ENCODE measurements at regions not wholly inside any gene's neighbourhood (a gene's known extent, or its start where the extent isn't known, plus 50 kb on each side); places are given as distances from the start of the nearest gene placed in this dataset.

DNA sequence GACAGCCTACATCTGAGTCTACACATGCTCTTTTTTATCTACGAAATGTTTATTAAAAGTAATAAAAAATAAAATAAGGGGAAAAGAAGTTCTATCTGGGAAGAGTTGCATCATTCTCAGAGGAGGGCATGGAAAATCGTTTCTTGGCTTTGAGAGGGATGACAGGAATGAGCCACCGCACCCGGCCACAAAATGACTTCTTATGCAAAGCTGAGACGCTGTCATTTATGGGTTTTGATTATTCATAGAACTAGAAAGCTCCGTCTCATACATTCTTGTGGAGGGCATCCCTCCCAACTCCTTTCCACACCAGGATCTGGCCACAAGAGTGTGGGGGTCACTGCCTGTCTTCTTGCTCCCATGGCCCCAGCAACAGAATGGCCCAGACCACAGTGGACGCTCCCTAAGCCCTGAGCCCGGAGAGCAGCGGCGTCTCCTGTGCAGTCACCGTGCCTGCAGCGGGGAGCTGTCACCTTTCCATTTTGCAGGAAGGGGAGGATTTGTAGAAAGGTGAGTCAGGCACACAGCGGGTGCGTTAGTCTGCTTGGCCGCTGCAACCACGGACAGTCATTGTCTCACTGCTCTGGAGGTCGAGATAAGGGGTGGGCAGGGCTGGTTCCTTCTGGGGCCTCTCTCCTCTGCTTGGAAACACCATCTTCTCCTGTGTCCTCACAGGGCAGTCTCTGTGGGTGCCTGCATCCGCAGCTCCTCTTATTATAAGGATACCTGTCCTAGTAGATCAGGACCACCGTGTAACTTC lies 1388.7 kb downstream of the BRD1 start:
- Histone ChIP-seq H3K27me3 (ENCODE audit: insufficient read depth, low read length, poor library complexity, severe bottlenecking) (no peaks in the 10 kb centered on the region), H3K4me3 (ENCODE audit: low read length) (no peak overlapping the region), H3K4me1 (ENCODE audit: insufficient read depth, low read length) (no peaks in the 10 kb centered on the region), H3K36me3 (ENCODE audit: insufficient read depth, low read length) (no peaks in the 10 kb centered on the region), H3K27ac (ENCODE audit: low read depth, low read length) (no peak overlapping the region), H3K9me3 (ENCODE audit: low read length) (no peaks in the 10 kb centered on the region)
- Mint-ChIP-seq H3K9me3 (no peaks in the 10 kb centered on the region), H3K27me3 (no peaks in the 10 kb centered on the region), H3K36me3 (no peaks in the 10 kb centered on the region), H3K27ac (no peak overlapping the region), H3K4me1 (no peaks in the 10 kb centered on the region), H3K4me3 (no peak overlapping the region)
- POLR2A ChIA-PET = no interaction called here
- CTCF ChIA-PET = no interaction called here
- DNase-seq = no peak

DNA sequence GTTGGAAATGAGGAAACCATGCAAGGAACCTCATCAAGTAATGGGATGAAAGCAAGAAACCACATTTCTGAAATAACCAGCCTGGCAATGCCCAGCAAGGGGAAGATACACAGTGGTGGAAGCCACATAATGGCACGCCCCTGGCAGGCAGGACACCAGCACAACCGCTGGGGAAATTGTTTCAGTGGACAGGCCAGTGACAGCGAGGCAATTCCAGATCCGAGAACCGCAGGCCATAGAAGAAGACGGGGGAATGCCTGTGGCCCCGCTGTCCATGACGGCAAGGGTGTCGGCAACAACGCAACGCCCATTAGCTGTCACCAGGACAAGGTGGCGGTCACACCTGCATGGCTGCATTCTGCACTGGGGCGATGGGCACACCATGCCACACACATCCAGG lies 1389.6 kb downstream of the BRD1 start:
- no peaks in the 10 kb centered on the region for H3K9me3 Mint-ChIP-seq
- no peak overlapping the region for H3K4me3 ChIP-seq (ENCODE audit: low read length)
- no peaks in the 10 kb centered on the region for H3K36me3 ChIP-seq (ENCODE audit: insufficient read depth, low read length)
- H3K4me1 Mint-ChIP-seq = no peaks in the 10 kb centered on the region
- H3K9me3 ChIP-seq (ENCODE audit: low read length) = no peaks in the 10 kb centered on the region
- H3K27ac Mint-ChIP-seq = no peak overlapping the region
- POLR2A ChIA-PET = no interaction called here
- H3K4me3 Mint-ChIP-seq = no peak overlapping the region
- CTCF ChIA-PET = no interaction called here
- H3K4me1 ChIP-seq (ENCODE audit: insufficient read depth, low read length) = no peaks in the 10 kb centered on the region
- H3K27ac ChIP-seq (ENCODE audit: low read depth, low read length) = no peak overlapping the region
- DNase-seq = peak in 1 of 5 donors; percentile 31
- H3K36me3 Mint-ChIP-seq = no peaks in the 10 kb centered on the region
- no peaks in the 10 kb centered on the region for H3K27me3 ChIP-seq (ENCODE audit: insufficient read depth, low read length, poor library complexity, severe bottlenecking)
- H3K27me3 Mint-ChIP-seq = no peaks in the 10 kb centered on the region

DNA sequence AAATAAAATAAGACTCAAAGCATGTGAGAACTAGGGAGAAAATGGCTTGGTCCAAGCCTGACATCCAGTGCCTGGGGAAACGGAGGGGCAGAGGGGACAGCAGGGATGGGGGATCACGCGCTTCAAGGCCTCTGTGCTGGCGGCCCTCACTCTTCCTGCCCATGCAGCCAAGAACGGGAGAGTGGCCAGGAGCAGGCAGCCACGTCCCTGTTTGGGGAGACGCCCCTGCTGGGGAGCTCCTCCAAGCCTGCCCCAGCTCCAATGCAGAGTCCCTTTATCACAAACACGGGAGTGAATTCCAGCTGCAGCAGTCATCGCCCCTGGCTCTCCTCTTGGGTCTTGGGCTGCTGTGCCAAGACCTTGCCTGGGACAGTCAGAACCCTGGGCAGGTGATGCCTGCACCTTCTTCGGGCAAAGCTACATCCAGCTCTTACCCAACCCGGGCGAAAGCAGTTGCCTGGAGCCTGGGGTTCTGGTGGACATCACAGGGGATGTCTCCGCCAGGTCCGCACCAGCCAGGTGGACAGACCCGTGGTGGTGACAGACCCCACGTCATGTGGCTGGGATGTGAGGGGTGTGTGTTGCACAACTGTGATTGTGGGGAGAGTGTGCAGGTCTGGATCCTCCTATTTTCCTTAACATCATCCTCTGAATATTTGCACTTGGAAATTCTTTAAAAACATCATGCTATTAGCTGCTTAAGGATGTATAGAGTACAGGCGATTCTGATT lies 1391.3 kb downstream of the BRD1 start:
- Mint-ChIP-seq H3K9me3 (no peaks in the 10 kb centered on the region), H3K4me3 (no peak overlapping the region), H3K27me3 (no peaks in the 10 kb centered on the region), H3K4me1 (no peaks in the 10 kb centered on the region), H3K27ac (no peak overlapping the region), H3K36me3 (no peaks in the 10 kb centered on the region)
- Histone ChIP-seq H3K4me3 (ENCODE audit: low read length) (no peak overlapping the region), H3K36me3 (ENCODE audit: insufficient read depth, low read length) (no peaks in the 10 kb centered on the region), H3K27ac (ENCODE audit: low read depth, low read length) (no peak overlapping the region), H3K27me3 (ENCODE audit: insufficient read depth, low read length, poor library complexity, severe bottlenecking) (no peaks in the 10 kb centered on the region), H3K9me3 (ENCODE audit: low read length) (no peaks in the 10 kb centered on the region), H3K4me1 (ENCODE audit: insufficient read depth, low read length) (no peaks in the 10 kb centered on the region)
- CTCF ChIA-PET = no interaction called here
- POLR2A ChIA-PET = no interaction called here
- DNase-seq = peak in 1 of 5 donors; percentile 28

DNA sequence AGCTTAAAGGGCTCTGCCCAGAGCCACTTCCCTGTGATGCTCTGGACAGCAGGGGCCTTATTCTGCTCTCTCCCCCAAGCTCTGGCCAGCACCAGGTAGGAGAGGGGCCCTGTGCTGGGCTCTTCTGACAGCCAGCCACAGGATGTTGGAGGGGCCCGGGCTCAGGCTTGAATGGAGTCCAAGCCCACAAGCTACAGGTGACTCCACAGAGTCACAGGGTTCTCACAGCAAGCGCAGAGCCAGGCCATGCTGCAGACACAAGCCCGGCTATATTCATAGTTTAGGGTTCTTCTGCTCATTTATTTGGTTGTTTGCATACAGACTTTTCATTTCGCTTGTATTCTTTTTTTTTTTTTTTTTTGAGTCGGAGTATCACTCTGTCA lies 1392.8 kb downstream of the BRD1 start:
- DNase-seq = no peak
- Histone ChIP-seq H3K36me3 (ENCODE audit: insufficient read depth, low read length) (no peaks in the 10 kb centered on the region), H3K27me3 (ENCODE audit: insufficient read depth, low read length, poor library complexity, severe bottlenecking) (no peaks in the 10 kb centered on the region), H3K27ac (ENCODE audit: low read depth, low read length) (no peak overlapping the region), H3K9me3 (ENCODE audit: low read length) (no peaks in the 10 kb centered on the region), H3K4me3 (ENCODE audit: low read length) (no peak overlapping the region), H3K4me1 (ENCODE audit: insufficient read depth, low read length) (no peaks in the 10 kb centered on the region)
- H3K4me3 Mint-ChIP-seq = no peak overlapping the region
- POLR2A ChIA-PET = no interaction called here
- H3K4me1 Mint-ChIP-seq = no peaks in the 10 kb centered on the region
- no peaks in the 10 kb centered on the region for H3K9me3 Mint-ChIP-seq
- H3K27me3 Mint-ChIP-seq = peaks cover 0 to 6% of the 10 kb centered on the region in 2 donors
- H3K36me3 Mint-ChIP-seq = no peaks in the 10 kb centered on the region
- no peak overlapping the region for H3K27ac Mint-ChIP-seq
- CTCF ChIA-PET = no interaction called here

DNA sequence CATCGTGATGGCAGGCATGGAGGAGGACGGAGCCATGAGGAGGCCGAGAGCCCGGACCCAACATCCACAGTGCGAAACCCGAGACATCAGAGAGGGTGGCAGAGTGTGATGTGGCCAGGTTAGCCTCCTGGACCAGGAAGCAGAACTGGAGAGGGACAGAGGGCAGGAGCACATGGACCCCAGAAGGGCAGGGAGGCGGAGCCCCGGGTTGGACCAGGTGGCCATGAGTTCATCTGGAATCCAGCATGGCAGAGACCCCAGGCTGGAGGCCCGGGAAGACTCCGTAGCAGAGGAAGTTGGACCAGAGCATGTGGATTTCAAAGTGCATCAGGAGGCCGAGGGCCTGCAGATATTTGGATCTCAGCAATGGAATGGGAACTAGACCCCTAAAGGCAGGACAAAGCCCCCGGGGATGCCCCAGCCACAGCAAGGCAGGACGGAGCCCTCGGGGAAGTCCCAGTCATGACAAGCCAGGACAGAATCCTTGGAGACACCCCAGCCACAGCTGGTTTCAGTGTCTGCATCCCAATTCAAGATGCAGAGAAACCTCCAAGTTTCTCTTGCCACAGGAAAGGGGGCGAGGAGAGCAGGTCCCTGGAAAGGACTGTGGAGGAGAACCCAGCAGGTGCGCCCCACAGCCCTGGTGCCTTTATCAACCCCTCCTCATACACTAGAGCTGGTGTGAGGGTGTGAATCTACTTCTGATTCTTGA lies 1393.4 kb downstream of the BRD1 start:
- H3K27me3 Mint-ChIP-seq = peaks cover under 1 to 6% of the 10 kb centered on the region in 2 donors
- Histone ChIP-seq H3K4me3 (ENCODE audit: low read length) (no peak overlapping the region), H3K4me1 (ENCODE audit: insufficient read depth, low read length) (no peaks in the 10 kb centered on the region), H3K9me3 (ENCODE audit: low read length) (no peaks in the 10 kb centered on the region), H3K27ac (ENCODE audit: low read depth, low read length) (no peak overlapping the region), H3K36me3 (ENCODE audit: insufficient read depth, low read length) (no peaks in the 10 kb centered on the region), H3K27me3 (ENCODE audit: insufficient read depth, low read length, poor library complexity, severe bottlenecking) (no peaks in the 10 kb centered on the region)
- CTCF ChIA-PET = no interaction called here
- H3K9me3 Mint-ChIP-seq = no peaks in the 10 kb centered on the region
- POLR2A ChIA-PET = no interaction called here
- DNase-seq = peak in 1 of 5 donors; percentile 2
- no peak overlapping the region for H3K4me3 Mint-ChIP-seq
- H3K27ac Mint-ChIP-seq = peak overlapping the region in 1 of 8 donors; percentile 82
- no peaks in the 10 kb centered on the region for H3K4me1 Mint-ChIP-seq
- H3K36me3 Mint-ChIP-seq = no peaks in the 10 kb centered on the region

DNA sequence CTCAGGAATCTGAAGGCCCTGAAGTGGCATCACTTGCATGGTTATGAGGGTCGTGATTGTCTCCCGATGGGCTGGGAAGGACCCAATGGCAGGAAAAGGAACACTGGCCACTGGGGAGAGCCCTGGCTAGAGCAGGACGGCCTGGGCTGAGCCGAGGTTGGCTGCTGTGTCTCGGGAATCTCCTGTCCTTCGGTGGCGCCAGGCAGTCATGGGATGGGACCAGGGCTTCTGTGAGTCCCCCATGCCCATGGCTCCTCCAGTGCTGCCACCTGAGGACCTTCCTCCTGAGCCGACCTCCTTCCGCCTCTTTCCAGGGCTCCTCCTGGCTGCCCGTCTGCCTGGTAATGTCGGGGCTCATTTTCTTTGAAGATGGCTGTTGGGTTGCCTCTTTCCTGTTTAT lies 1394.0 kb downstream of the BRD1 start:
- POLR2A ChIA-PET = no interaction called here
- Histone ChIP-seq H3K9me3 (ENCODE audit: low read length) (no peaks in the 10 kb centered on the region), H3K27ac (ENCODE audit: low read depth, low read length) (no peak overlapping the region), H3K36me3 (ENCODE audit: insufficient read depth, low read length) (no peaks in the 10 kb centered on the region), H3K27me3 (ENCODE audit: insufficient read depth, low read length, poor library complexity, severe bottlenecking) (no peaks in the 10 kb centered on the region), H3K4me3 (ENCODE audit: low read length) (no peak overlapping the region), H3K4me1 (ENCODE audit: insufficient read depth, low read length) (no peaks in the 10 kb centered on the region)
- no peaks in the 10 kb centered on the region for H3K36me3 Mint-ChIP-seq
- CTCF ChIA-PET = no interaction called here
- H3K27ac Mint-ChIP-seq = no peak overlapping the region
- H3K4me1 Mint-ChIP-seq = no peaks in the 10 kb centered on the region
- H3K4me3 Mint-ChIP-seq = no peak overlapping the region
- H3K9me3 Mint-ChIP-seq = no peaks in the 10 kb centered on the region
- no peak for DNase-seq
- H3K27me3 Mint-ChIP-seq = peaks cover 3 to 6% of the 10 kb centered on the region in 2 donors

DNA sequence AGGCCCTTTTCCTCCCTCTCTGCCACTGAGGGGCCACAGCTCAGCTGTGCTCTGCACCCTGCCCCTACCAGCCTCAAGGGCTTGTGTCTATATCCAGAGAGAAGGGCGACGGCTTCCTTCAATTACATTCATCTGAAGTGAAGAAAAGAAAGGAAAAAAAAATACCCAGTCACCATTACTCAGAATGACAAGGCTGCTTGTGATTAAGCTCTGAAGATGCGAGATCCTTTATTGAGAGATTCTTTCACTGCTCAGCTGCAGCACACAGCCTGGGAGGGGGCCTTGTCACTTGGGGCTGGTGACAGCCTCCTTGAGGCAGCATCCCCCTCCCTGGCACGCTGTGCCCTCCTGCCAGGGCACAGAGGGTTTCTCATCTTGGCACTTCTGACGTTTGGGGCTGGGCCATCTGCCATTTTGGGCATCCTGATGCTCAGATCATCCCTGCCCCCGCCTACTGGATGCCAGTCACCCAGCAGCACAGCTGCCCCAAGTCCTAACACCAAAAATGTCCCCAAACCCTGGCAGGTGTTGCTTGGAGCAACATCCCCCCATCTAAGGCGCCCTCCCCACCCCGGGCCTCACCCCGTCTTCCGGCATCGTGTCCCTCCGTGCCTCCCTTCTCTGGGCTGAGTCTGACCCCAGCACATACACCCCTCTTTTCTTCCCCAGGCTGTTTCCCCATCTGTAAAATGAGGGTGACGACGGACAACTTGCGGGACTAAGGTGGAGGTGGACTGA lies 1394.7 kb downstream of the BRD1 start:
- no peaks in the 10 kb centered on the region for H3K36me3 Mint-ChIP-seq
- Histone ChIP-seq H3K4me3 (ENCODE audit: low read length) (no peak overlapping the region), H3K27ac (ENCODE audit: low read depth, low read length) (no peak overlapping the region), H3K4me1 (ENCODE audit: insufficient read depth, low read length) (no peaks in the 10 kb centered on the region), H3K36me3 (ENCODE audit: insufficient read depth, low read length) (no peaks in the 10 kb centered on the region), H3K27me3 (ENCODE audit: insufficient read depth, low read length, poor library complexity, severe bottlenecking) (no peaks in the 10 kb centered on the region), H3K9me3 (ENCODE audit: low read length) (no peaks in the 10 kb centered on the region)
- no peak overlapping the region for H3K27ac Mint-ChIP-seq
- H3K4me1 Mint-ChIP-seq = no peaks in the 10 kb centered on the region
- peaks cover 3 to 6% of the 10 kb centered on the region in 2 donors for H3K27me3 Mint-ChIP-seq
- ChIA-PET CTCF (no interaction called here), POLR2A (no interaction called here)
- no peaks in the 10 kb centered on the region for H3K9me3 Mint-ChIP-seq
- no peak for DNase-seq
- H3K4me3 Mint-ChIP-seq = no peak overlapping the region

Measured in CD8-positive, alpha-beta memory T cell (primary cell).